Astrocyte (in vitro differentiated cells and primary cell): ENCODE measurements at regions not wholly inside any gene's neighbourhood (a gene's known extent, or its start where the extent isn't known, plus 50 kb on each side); places are given as distances from the start of the nearest gene placed in this dataset.

Experiments
- DNase-seq: peaks from one replicate; pipeline ENCODE4 v3.0.0-alpha.2; 2010; ENCODE audit warnings: low read depth
- FAIRE-seq: peaks from 2 replicates; lab custom pipeline; 2011; peaks lifted over from hg19 to GRCh38; lab: Jason Lieb, UNC
- H2AFZ ChIP-seq: 2 replicates; pipeline ENCODE4 v1.6.0; 2012; ENCODE audit warnings: low read depth, low read length, inconsistent platforms
- H3K27ac ChIP-seq: 2 replicates; pipeline ENCODE4 v1.5.1; 2011; ENCODE audit warnings: low read depth, low read length, inconsistent platforms
- H3K27me3 ChIP-seq: 2 replicates; pipeline ENCODE4 v1.6.0; 2011; ENCODE audit warnings: low read length, inconsistent platforms; ENCODE audit not compliant: insufficient read depth
- H3K36me3 ChIP-seq: 2 replicates; pipeline ENCODE4 v1.5.1; 2011; ENCODE audit warnings: low read length, inconsistent platforms; ENCODE audit not compliant: insufficient read depth
- H3K4me1 ChIP-seq: 2 replicates; pipeline ENCODE4 v1.5.1; 2011; ENCODE audit warnings: low read length, inconsistent platforms; ENCODE audit not compliant: insufficient read depth
- H3K4me2 ChIP-seq: 2 replicates; pipeline ENCODE4 v1.6.0; 2012; ENCODE audit warnings: low read length, inconsistent platforms
- H3K4me3 ChIP-seq: 2 replicates; pipeline ENCODE4 v1.5.1; 2011; ENCODE audit warnings: low read depth, mild to moderate bottlenecking, low read length, inconsistent platforms; ENCODE audit not compliant: insufficient read depth
- H3K79me2 ChIP-seq: 2 replicates; pipeline ENCODE4 v1.6.0; 2012; ENCODE audit warnings: mild to moderate bottlenecking, low read length, inconsistent platforms; ENCODE audit not compliant: insufficient read depth
- H3K9ac ChIP-seq: 2 replicates; pipeline ENCODE4 v1.6.0; 2012; ENCODE audit warnings: mild to moderate bottlenecking, low read length, inconsistent platforms
- H3K9me3 ChIP-seq: 2 replicates; pipeline ENCODE4 v1.5.1; 2012; ENCODE audit warnings: low read depth, mild to moderate bottlenecking, low read length, inconsistent platforms; ENCODE audit not compliant: insufficient read depth
- H4K20me1 ChIP-seq: 2 replicates; pipeline ENCODE4 v1.6.0; 2012; ENCODE audit warnings: low read length, inconsistent platforms; ENCODE audit not compliant: insufficient read depth
- H3K27ac Mint-ChIP-seq: one replicate; pipeline ENCODE4 v1.8.0; 2021; ENCODE audit warnings: mild to moderate bottlenecking, mixed read lengths; ENCODE audit not compliant: unreplicated experiment
- H3K27me3 Mint-ChIP-seq: one replicate; pipeline ENCODE4 v1.8.0; 2021; ENCODE audit warnings: low read depth, mixed read lengths; ENCODE audit not compliant: unreplicated experiment
- H3K36me3 Mint-ChIP-seq: one replicate; pipeline ENCODE4 v1.8.0; 2021; ENCODE audit warnings: low read depth, mixed read lengths; ENCODE audit not compliant: unreplicated experiment
- H3K4me1 Mint-ChIP-seq: one replicate; pipeline ENCODE4 v1.8.0; 2021; ENCODE audit warnings: low read depth, mixed read lengths; ENCODE audit not compliant: unreplicated experiment
- H3K4me3 Mint-ChIP-seq: one replicate; pipeline ENCODE4 v1.8.0; 2021; ENCODE audit warnings: mild to moderate bottlenecking, moderate library complexity, mixed read lengths; ENCODE audit not compliant: unreplicated experiment
- H3K9me3 Mint-ChIP-seq: one replicate; pipeline ENCODE4 v1.8.0; 2021; ENCODE audit warnings: mild to moderate bottlenecking, mixed read lengths; ENCODE audit not compliant: unreplicated experiment
- EZH2 ChIP-seq: IDR thresholded peaks from 2 replicates; pipeline ENCODE4 v1.6.1; 2012; ENCODE audit warnings: mild to moderate bottlenecking, low read length, inconsistent platforms; ENCODE audit not compliant: insufficient read depth
- TF ChIP-seq, protein P1 (sequence below): IDR thresholded peaks from 2 replicates; pipeline ENCODE4 v1.5.1; 2011; ENCODE audit warnings: low read depth, mild to moderate bottlenecking, inconsistent platforms, low read length, moderate library complexity; ENCODE audit not compliant: insufficient read depth

- Histone ChIP-seq H3K79me2 (peaks cover 90% of the 10 kb centered on the region), H2AFZ (no peak overlapping the region), H3K9ac (no peak overlapping the region), H4K20me1 (peaks cover 78% of the 10 kb centered on the region), H3K4me1 (peaks cover 13% of the 10 kb centered on the region), H3K9me3 (no peaks in the 10 kb centered on the region), H3K27me3 (no peaks in the 10 kb centered on the region), H3K36me3 (no peaks in the 10 kb centered on the region), H3K4me2 (no peak overlapping the region), H3K4me3 (no peak overlapping the region), H3K27ac (no peak overlapping the region)
- H3K9me3 Mint-ChIP-seq, result peaks cover 2% of the 10 kb centered on the region
- DNase-seq, result no peak
- no peaks in the 10 kb centered on the region for H3K27me3 Mint-ChIP-seq
- peaks cover 30% of the 10 kb centered on the region for H3K4me1 Mint-ChIP-seq
- H3K4me3 Mint-ChIP-seq, result no peak overlapping the region
- peaks cover 4% of the 10 kb centered on the region for H3K36me3 Mint-ChIP-seq
- no peak for FAIRE-seq
- TF ChIP-seq, protein P1, sequence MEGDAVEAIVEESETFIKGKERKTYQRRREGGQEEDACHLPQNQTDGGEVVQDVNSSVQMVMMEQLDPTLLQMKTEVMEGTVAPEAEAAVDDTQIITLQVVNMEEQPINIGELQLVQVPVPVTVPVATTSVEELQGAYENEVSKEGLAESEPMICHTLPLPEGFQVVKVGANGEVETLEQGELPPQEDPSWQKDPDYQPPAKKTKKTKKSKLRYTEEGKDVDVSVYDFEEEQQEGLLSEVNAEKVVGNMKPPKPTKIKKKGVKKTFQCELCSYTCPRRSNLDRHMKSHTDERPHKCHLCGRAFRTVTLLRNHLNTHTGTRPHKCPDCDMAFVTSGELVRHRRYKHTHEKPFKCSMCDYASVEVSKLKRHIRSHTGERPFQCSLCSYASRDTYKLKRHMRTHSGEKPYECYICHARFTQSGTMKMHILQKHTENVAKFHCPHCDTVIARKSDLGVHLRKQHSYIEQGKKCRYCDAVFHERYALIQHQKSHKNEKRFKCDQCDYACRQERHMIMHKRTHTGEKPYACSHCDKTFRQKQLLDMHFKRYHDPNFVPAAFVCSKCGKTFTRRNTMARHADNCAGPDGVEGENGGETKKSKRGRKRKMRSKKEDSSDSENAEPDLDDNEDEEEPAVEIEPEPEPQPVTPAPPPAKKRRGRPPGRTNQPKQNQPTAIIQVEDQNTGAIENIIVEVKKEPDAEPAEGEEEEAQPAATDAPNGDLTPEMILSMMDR, result no peak
- TF ChIP-seq EZH2, result no peak
- no peak overlapping the region for H3K27ac Mint-ChIP-seq
Observed at GRCh38 chr17:72457712-72458111, 336.9 kb downstream of the SOX9 start.

DNA sequence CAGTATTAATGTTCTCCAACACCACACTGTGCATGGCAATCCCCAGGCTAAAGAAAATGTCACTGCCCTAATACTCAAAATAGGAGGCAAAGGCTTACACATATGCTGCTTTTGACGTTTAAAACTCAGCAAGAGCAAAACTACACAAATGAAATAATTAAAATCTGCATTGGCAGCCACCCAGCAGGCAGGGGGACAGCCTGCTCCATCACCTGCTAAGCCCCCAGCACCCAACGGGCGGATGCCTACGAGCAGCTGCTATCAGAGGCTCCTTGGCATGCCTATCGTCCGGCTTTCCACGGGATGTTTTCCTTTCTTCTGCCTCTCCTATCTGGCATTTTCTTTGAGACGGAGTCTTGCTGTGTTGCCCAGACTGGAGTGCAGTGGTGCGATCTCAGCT lies 337.5 kb downstream of the SOX9 start:
- H3K4me3 Mint-ChIP-seq, result no peak overlapping the region
- Histone ChIP-seq H3K4me1 (peaks cover 13% of the 10 kb centered on the region), H3K9me3 (no peaks in the 10 kb centered on the region), H3K36me3 (no peaks in the 10 kb centered on the region), H3K4me3 (no peak overlapping the region), H2AFZ (no peak overlapping the region), H4K20me1 (peaks cover 73% of the 10 kb centered on the region), H3K27me3 (no peaks in the 10 kb centered on the region), H3K9ac (no peak overlapping the region), H3K4me2 (no peak overlapping the region), H3K79me2 (peaks cover 88% of the 10 kb centered on the region), H3K27ac (no peak overlapping the region)
- H3K36me3 Mint-ChIP-seq, result peaks cover 4% of the 10 kb centered on the region
- FAIRE-seq, result no peak
- no peak for DNase-seq
- peaks cover 2% of the 10 kb centered on the region for H3K9me3 Mint-ChIP-seq
- H3K27ac Mint-ChIP-seq, result peak overlapping the region; percentile 66
- H3K4me1 Mint-ChIP-seq, result peaks cover 30% of the 10 kb centered on the region
- no peak for TF ChIP-seq EZH2
- TF ChIP-seq, protein P1, result no peak
- H3K27me3 Mint-ChIP-seq, result no peaks in the 10 kb centered on the region

GRCh38 chr17:72460711-72461110 lies 339.9 kb downstream of the SOX9 start:
- peaks cover 2% of the 10 kb centered on the region for H3K9me3 Mint-ChIP-seq
- H3K27ac Mint-ChIP-seq, result peak overlapping the region; percentile 16
- Histone ChIP-seq H3K9ac (no peak overlapping the region), H3K4me2 (no peak overlapping the region), H3K36me3 (no peaks in the 10 kb centered on the region), H4K20me1 (peaks cover 78% of the 10 kb centered on the region), H3K4me1 (peaks cover 26% of the 10 kb centered on the region), H3K9me3 (no peaks in the 10 kb centered on the region), H3K4me3 (no peak overlapping the region), H3K79me2 (peaks cover 90% of the 10 kb centered on the region), H3K27me3 (no peaks in the 10 kb centered on the region), H2AFZ (no peak overlapping the region), H3K27ac (no peak overlapping the region)
- no peak overlapping the region for H3K4me3 Mint-ChIP-seq
- H3K4me1 Mint-ChIP-seq, result peaks cover 40% of the 10 kb centered on the region
- peaks cover 4% of the 10 kb centered on the region for H3K36me3 Mint-ChIP-seq
- FAIRE-seq (no peak), DNase-seq (peak; percentile 70)
- TF ChIP-seq EZH2, result no peak
- H3K27me3 Mint-ChIP-seq, result no peaks in the 10 kb centered on the region
